Panc1 (cell line): ENCODE measurements at regions not wholly inside any gene's neighbourhood (a gene's known extent, or its start where the extent isn't known, plus 50 kb on each side); places are given as distances from the start of the nearest gene placed in this dataset.

ENCODE experiments used
- ATAC-seq: fragments of 200-7000 bp; cut with Tn5 transposase; 2 replicates; pipeline ENCODE4 v1.9.1; 2020; ENCODE audit warnings: mild to moderate bottlenecking, moderate library complexity
- BruUV-seq: library from RNA; stranded (reverse); fragments of 400-500 nt; replicated peaks from 2 replicates; lab custom pipeline; 2021; lab: Mats Ljungman, UMichigan
- CTCF ChIA-PET: fragments of 300-600 bp; sonication (Branson Sonifier 250); formaldehyde crosslinking; loops from one replicate; lab custom pipeline; 2022; ENCODE audit warnings: antibody characterized with exemption; lab: Charles Lee
- POLR2A ChIA-PET: fragments of 300-600 bp; sonication (Branson Sonifier 250); formaldehyde crosslinking; loops from one replicate; lab custom pipeline; 2022; ENCODE audit warnings: antibody characterized with exemption; lab: Charles Lee
- DNase-seq: peaks from one replicate; pipeline ENCODE4 v3.0.0-alpha.2; 2010; ENCODE audit warnings: low read depth, low spot score
- H3K27ac ChIP-seq: 2 replicates; pipeline ENCODE4 v1.5.1; 2011; ENCODE audit warnings: mild to moderate bottlenecking, low read length, inconsistent platforms
- H3K27me3 ChIP-seq: fragments of 200-500 bp; sonication (Bioruptor generic); 2 replicates; pipeline ENCODE4 v1.6.0; 2014; ENCODE audit warnings: low read length, inconsistent platforms; ENCODE audit not compliant: control insufficient read depth, insufficient read depth
- H3K36me3 ChIP-seq: fragments of 200-500 bp; sonication (Bioruptor generic); 2 replicates; pipeline ENCODE4 v1.5.1; 2014; ENCODE audit warnings: inconsistent platforms, mild to moderate bottlenecking, low read length, moderate library complexity; ENCODE audit not compliant: control insufficient read depth, insufficient read depth
- H3K4me1 ChIP-seq: 2 replicates; pipeline ENCODE4 v1.5.1; 2011; ENCODE audit warnings: inconsistent platforms, mild to moderate bottlenecking, low read length, moderate library complexity; ENCODE audit not compliant: control insufficient read depth, insufficient read depth
- H3K4me3 ChIP-seq, 2 experiments: 2 replicates each; pipeline ENCODE4 v1.5.1; 2011 to 2012; ENCODE audit warnings: low read depth in 2 of 2, low read length in 2 of 2, mild to moderate bottlenecking in 2 of 2, inconsistent platforms in 1 of 2, moderate library complexity in 1 of 2
- H3K9me3 ChIP-seq: fragments of 200-500 bp; sonication (Bioruptor generic); 2 replicates; pipeline ENCODE4 v1.5.1; 2014; ENCODE audit warnings: low read depth, mild to moderate bottlenecking, inconsistent platforms, low read length, moderate library complexity; ENCODE audit not compliant: control insufficient read depth, insufficient read depth
- CTCF ChIP-seq: fragments of 450-650 bp; IDR thresholded peaks from 2 replicates; pipeline ENCODE4 v1.5.1; 2017; ENCODE audit warnings: mild to moderate bottlenecking
- POLR2AphosphoS5 ChIP-seq: IDR thresholded peaks from 2 replicates; pipeline ENCODE4 v1.6.1; 2012; ENCODE audit warnings: mild to moderate bottlenecking, low read depth, low read length, moderate library complexity
- REST ChIP-seq, 2 experiments: IDR thresholded peaks; 2 replicates each; pipeline ENCODE4 v1.6.1; 2011 to 2012; ENCODE audit warnings: low read depth in 2 of 2, control low read depth in 1 of 2, low read length in 1 of 2, mild to moderate bottlenecking in 1 of 2, moderate library complexity in 1 of 2; ENCODE audit not compliant: insufficient read depth in 1 of 2
- SIN3A ChIP-seq: IDR thresholded peaks from 2 replicates; pipeline ENCODE4 v1.6.1; 2012; ENCODE audit warnings: low read depth, mild to moderate bottlenecking, low read length, moderate library complexity, borderline replicate concordance; ENCODE audit not compliant: insufficient read depth
- TCF7L2 ChIP-seq: IDR thresholded peaks from 2 replicates; pipeline ENCODE4 v1.6.1; 2011; ENCODE audit warnings: mild to moderate bottlenecking, low read depth, low read length, inconsistent platforms
- in situ Hi-C: cut with HindIII; loops from 2 replicates; pipeline ENCODE4 v1.10.0; 2016; ENCODE audit warnings: low sequenced_read_pairs, low pct_unique_long_range_greater_than_20kb
- intact Hi-C: fragments of 100-400 bp; cut with micrococcal nuclease; formaldehyde crosslinking; loops from one replicate; pipeline ENCODE4 v1.10.0; 2022; ENCODE audit not compliant: unreplicated experiment

- intact Hi-C loops (no loop called here), in situ Hi-C loops (no loop called here)
- Histone ChIP-seq H3K36me3 (no peaks in the 10 kb centered on the region), H3K4me1 (peaks cover 4% of the 10 kb centered on the region; the same call in 1 of the 2 replicates), H3K9me3 (no peaks in the 10 kb centered on the region), H3K4me3 (no peak overlapping the region), H3K27ac (no peak overlapping the region), H3K27me3 (no peaks in the 10 kb centered on the region)
- TF ChIP-seq SIN3A (no peak), POLR2AphosphoS5 (no peak), TCF7L2 (no peak), REST (IDR thresholded peaks at IDR 0.05; ENCODE audit: insufficient read depth in 1 of 2, low read depth in 2 of 2, low read length in 1 of 2) (no peak), CTCF (no peak)
- DNase-seq (no peak), ATAC-seq (no peak)
- CTCF ChIA-PET = no interaction called here
- POLR2A ChIA-PET = interaction anchor here (0.5 kb wide), 1 partner anchor 292 kb away, joined by 3 read pairs; no protein-coding TSS in a partner anchor
- no TSS peak for BruUV-seq
Measured at GRCh38 chr20:17856837-17857605, 111.6 kb downstream of the SNX5 start.

DNA sequence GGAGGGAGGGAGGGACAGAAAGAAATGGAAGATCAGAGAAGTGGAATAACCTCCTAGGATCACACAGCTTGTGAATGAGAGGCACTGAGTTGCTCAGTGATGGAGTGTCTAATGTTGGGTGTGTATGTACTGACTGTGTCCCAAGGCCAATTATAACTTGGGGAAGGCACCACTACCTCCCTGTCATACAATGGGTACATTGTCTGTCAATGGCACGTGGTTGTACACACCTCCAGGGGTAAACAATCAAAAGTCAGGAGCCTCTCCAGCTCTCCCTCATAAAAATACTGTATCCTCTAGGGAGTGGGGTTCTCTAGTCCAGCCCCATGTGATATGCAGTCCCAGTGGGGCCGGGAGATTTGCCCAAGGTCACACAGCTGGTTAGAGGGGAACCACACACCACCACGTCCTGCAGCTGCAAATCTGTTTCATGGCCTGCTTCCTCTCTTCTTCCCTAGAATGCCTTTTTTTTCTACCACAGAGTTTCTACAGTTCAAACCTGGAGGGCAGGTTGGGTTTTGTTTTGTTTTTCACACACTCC lies 112.5 kb downstream of the SNX5 start:
- Histone ChIP-seq H3K27ac (no peak overlapping the region), H3K9me3 (no peaks in the 10 kb centered on the region), H3K4me3 (no peak overlapping the region), H3K27me3 (no peaks in the 10 kb centered on the region), H3K4me1 (peaks cover 4% of the 10 kb centered on the region; the same call in 1 of the 2 replicates), H3K36me3 (no peaks in the 10 kb centered on the region)
- BruUV-seq = no TSS peak
- intact Hi-C loops = no loop called here
- DNase-seq (no peak), ATAC-seq (no peak)
- TF ChIP-seq POLR2AphosphoS5 (no peak), CTCF (no peak), TCF7L2 (no peak), SIN3A (no peak), REST (IDR thresholded peaks at IDR 0.05; ENCODE audit: insufficient read depth in 1 of 2, low read depth in 2 of 2, low read length in 1 of 2) (no peak)
- in situ Hi-C loops = no loop called here
- ChIA-PET CTCF (no interaction called here), POLR2A (interaction anchor here (0.5 kb wide), 1 partner anchor 291 kb away, joined by 3 read pairs; no protein-coding TSS in a partner anchor)
